ENCODE measurements at regions not wholly inside any gene's neighbourhood (a gene's known extent, or its start where the extent isn't known, plus 50 kb on each side); places are given as distances from the start of the nearest gene placed in this dataset.
"Not testable (repeated sequence)": the region's sequence is repeated elsewhere in the genome, so short reads cannot be mapped to it uniquely, and the experiment has no call there.

- DNase-seq (ENCODE audit: low read depth): no peak
- H3K4me3 ChIP-seq (ENCODE audit: low read depth, low read length): no peak overlapping the region
- no peak for TF ChIP-seq CTCF (conservative IDR thresholded peaks at IDR 0.05; ENCODE audit: low read depth, low read length)
These were observed 157.8 kb downstream of the PDCD6IP start for GRCh38 chr3:33956206-33956605.

DNA sequence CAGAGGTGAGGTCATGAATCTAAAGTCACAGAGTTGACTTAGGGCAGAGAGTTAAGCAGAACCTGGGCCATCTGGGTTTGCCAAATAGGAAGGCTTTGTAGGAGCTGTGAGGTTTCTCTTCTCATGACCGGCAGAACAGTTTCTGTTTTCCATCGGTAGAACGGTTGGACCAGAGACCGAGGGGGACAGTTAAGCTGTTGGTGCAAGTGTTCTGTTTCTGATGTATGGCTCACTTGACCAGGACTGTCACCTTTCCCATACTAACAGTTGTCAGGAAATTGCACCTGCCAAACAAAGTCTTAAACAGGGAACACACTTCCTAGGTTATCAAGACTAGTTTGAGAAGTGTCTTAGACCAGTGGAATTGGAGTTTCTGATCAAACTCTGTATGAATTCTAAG, 158.3 kb downstream of the PDCD6IP start:
- no peak for DNase-seq (ENCODE audit: low read depth)
- H3K4me3 ChIP-seq (ENCODE audit: low read depth, low read length): no peak overlapping the region
- no peak for TF ChIP-seq CTCF (conservative IDR thresholded peaks at IDR 0.05; ENCODE audit: low read depth, low read length)

- no peak for TF ChIP-seq CTCF (conservative IDR thresholded peaks at IDR 0.05; ENCODE audit: low read depth, low read length)
- DNase-seq (ENCODE audit: low read depth): no peak
- no peak overlapping the region for H3K4me3 ChIP-seq (ENCODE audit: low read depth, low read length)
These were observed 158.7 kb downstream of the PDCD6IP start for GRCh38 chr3:33957176-33957575.

GRCh38 chr3:33958661-33959060, 160.2 kb downstream of the PDCD6IP start:
- no peak for TF ChIP-seq CTCF (conservative IDR thresholded peaks at IDR 0.05; ENCODE audit: low read depth, low read length)
- no peak for DNase-seq (ENCODE audit: low read depth)
- no peak overlapping the region for H3K4me3 ChIP-seq (ENCODE audit: low read depth, low read length)

- no peak for TF ChIP-seq CTCF (conservative IDR thresholded peaks at IDR 0.05; ENCODE audit: low read depth, low read length)
- no peak overlapping the region for H3K4me3 ChIP-seq (ENCODE audit: low read depth, low read length)
- DNase-seq (ENCODE audit: low read depth): no peak
These were observed 164.0 kb downstream of the PDCD6IP start for GRCh38 chr3:33962396-33962795.

- H3K4me3 ChIP-seq (ENCODE audit: low read depth, low read length); DNase-seq (ENCODE audit: low read depth): not testable (repeated sequence)
These were observed 171.8 kb downstream of the PDCD6IP start for GRCh38 chr3:33970180-33970579.

- no peak for TF ChIP-seq CTCF (conservative IDR thresholded peaks at IDR 0.05; ENCODE audit: low read depth, low read length)
- DNase-seq (ENCODE audit: low read depth): no peak
- no peak overlapping the region for H3K4me3 ChIP-seq (ENCODE audit: low read depth, low read length)
These were observed 172.6 kb downstream of the PDCD6IP start for GRCh38 chr3:33971055-33971454.

- no peak for TF ChIP-seq CTCF (conservative IDR thresholded peaks at IDR 0.05; ENCODE audit: low read depth, low read length)
- no peak overlapping the region for H3K4me3 ChIP-seq (ENCODE audit: low read depth, low read length)
- peak; percentile 36 for DNase-seq (ENCODE audit: low read depth)
These were observed 177.0 kb downstream of the PDCD6IP start for GRCh38 chr3:33975463-33975862.

All from choroid plexus epithelial cell (primary cell).